ENCODE measurements at regions not wholly inside any gene's neighbourhood (a gene's known extent, or its start where the extent isn't known, plus 50 kb on each side); places are given as distances from the start of the nearest gene placed in this dataset.
"Not testable (repeated sequence)": the region's sequence is repeated elsewhere in the genome, so short reads cannot be mapped to it uniquely, and the experiment has no call there.

- no peak for DNase-seq
Measured at GRCh38 chr3:6242104-6242503, 618.8 kb upstream of the GRM7 start.

GRCh38 chr3:6248528-6248927 is 612.4 kb upstream of the GRM7 start:
- DNase-seq = no peak

DNA sequence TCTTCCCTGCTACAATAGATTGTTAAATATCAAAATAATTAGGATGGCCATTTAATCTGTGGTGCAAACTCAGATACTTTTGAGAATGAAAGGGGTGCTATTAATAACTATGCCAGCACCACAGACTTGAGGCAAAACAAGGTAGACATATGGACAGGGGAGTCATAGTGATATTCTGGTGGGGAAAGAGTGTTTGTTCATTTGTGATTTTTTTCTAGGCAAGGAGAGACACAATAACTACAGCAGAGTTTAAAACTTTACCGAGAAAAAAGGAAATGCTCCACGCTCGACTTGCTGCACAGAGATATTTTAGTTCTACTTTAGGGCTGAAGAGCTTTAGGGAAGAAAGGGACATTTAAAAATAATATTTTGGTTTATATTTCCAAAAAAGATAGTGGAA is 611.2 kb upstream of the GRM7 start:
- no peak for DNase-seq

DNA sequence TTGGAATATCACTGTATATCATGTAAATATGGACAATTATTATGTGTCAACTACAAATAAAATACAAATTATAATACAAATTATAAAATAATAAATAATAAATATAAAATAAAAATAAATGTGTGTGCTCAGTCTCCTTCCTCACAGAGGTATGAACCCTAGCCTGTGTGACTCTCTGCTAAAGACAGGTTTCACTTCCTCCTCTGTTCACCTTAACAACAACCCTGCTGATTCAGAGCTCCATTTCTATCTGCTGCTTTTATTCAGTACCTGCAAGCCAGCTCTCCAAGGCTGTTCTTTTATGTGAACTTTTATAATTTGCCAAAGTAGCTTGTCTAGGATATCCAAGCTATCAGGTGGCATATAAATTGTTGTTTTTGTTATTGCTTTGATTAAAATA is 610.7 kb upstream of the GRM7 start:
- no peak for DNase-seq

GRCh38 chr3:6251612-6252400 is 609.1 kb upstream of the GRM7 start:
- no peak for DNase-seq

DNA sequence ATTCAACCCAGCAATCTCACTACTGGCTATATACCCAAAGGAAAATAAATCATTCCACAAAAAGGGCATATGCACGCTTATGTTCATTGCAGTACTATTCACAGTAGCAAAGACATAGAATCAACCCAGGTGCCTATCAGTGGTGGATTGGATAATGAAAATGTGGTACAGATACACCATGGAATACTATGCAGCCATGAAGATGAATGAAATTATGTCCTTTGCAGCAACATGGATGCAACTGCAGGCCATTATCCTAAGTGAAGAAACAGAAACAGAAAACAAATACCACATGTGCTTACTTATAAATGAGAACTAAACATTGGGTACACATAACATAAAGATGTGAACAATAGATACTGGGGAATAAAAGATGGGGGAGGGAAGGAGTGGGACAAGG is 606.4 kb upstream of the GRM7 start:
- DNase-seq = no peak

DNA sequence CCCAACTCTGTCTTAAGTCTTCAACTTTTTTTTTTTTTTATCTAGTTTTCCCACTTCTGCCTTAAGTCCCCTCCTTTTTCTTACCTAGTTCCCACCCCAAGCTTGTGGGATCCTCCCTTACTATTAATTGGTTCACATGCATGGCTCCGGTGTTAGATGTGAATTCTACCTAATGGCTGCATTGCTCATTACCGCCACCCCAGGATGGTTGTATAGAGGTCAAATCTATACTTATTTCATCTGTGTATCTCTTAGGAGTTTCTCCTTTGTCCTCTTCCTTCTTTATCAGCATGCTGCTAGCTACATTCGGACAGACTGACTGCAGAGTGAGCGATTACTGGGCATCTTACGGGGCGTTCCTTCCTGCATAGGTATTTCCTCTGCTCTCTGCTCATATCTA is 605.7 kb upstream of the GRM7 start:
- DNase-seq = no peak

GRCh38 chr3:6260551-6261191 is 600.2 kb upstream of the GRM7 start:
- no peak for DNase-seq

DNA sequence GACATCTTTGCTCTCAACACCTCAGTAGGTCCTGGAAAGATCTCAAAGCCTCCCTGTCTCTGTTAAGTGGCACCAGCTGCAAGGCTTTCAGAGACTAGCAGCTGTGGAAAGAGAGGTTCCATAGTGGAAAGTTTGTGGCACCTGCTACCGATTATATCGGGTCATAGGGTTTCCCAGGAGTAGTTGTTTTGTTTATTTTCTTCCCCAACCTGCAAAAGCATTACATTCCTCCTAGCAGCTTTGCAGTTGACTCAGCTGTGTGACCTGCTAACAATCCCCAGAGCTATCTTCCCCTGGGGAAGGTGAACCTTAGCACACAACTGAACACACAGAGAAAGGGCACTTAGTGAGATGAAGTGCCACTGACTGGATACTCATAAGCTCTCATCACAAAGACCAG is 598.9 kb upstream of the GRM7 start:
- DNase-seq = no peak

GRCh38 chr3:6264036-6264435 is 596.9 kb upstream of the GRM7 start:
- DNase-seq = no peak

DNA sequence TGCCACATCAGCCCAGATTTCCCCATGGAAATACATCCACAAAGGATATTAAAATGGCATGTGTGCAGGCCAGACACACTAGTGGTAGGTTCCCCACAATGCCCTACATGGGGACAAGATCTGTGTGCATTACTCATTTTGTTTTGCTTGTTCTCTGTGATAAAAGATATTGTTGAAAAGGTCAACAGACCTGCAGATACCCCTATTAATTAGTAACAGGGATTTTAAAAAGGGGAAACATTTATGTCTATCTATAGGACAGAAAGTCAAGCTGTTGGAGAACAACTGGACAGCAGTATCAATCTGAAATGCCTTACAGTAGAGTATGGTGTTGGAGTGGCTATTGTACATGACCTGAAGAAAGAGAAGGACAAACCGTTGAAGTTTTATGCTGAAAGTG is 596.0 kb upstream of the GRM7 start:
- no peak for DNase-seq

GRCh38 chr3:6266135-6266534 is 594.8 kb upstream of the GRM7 start:
- no peak for DNase-seq

DNA sequence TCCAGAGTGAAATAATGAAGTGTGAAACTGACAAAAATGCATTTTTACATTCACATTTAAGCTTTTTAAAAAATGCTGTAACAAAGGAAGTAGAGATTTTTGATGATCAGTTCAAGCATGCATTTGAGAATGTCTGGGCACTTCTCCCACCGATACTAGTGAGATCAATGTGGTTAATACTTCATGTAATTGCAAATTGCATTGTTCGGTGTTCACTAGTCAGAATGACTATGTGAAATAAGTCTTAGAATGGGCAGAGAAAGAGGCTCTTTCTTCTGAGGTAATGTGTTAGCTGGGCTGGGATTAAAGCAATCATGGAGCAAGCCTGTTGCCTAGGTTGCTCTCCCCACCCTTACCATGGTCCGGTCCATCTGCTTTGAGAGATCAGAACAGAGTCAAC is 587.0 kb upstream of the GRM7 start:
- no peak for DNase-seq

DNA sequence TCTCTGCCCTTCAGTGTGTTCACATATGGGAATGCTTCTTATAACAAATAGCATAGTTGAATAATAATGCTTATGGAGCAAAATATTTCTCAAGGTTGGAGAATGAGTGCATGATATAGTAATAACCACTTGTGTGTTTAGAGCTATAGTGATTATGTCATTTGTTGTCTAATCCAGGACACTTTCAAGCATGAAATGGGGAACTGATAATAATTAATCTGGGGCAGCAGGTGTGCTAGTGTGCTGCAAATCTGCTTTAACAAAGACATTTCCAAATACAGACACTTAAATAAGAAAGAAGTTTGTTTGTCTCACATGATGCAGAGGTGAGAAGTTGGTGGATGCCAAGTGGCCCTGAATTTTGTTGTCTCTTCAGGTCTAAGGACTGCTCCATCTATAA is 579.3 kb upstream of the GRM7 start:
- no peak for DNase-seq

GRCh38 chr3:6282918-6283317 is 578.0 kb upstream of the GRM7 start:
- peak; percentile 2 to 24 for DNase-seq

DNA sequence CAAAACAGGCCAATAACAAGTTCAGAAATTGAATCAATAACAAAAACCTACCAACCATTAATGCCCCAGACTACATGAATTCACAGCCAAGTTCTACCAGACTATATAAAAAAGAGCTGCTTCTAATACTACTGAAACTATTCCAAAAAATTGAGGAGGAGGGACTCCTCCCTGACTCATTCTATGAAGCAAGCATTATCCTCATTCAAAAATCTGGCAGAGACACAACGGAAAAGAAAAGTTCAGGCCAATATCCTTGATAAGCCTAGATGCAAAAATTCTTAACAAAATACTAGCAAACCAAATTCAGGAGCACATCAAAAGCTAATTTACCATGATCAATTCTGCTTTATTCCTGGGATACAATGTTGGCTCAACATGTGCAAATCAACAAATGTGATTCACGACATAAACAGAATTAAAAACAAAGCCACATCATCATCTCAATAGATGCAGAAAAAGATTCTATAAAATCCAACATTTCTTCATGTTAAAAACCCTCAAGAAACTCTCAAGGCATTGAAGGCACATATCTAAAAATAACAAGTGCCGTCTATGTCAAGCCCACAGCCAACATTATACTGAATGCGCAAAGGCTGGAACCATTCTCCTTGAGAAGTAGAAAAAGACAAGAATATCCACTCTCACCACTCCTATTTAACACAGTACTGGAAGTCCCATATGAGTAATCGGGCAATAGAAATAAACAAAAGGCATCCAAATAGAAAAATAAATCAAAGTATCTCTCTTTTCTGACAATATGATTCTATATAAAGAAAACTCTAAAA is 573.6 kb upstream of the GRM7 start:
- no peak for DNase-seq

DNA sequence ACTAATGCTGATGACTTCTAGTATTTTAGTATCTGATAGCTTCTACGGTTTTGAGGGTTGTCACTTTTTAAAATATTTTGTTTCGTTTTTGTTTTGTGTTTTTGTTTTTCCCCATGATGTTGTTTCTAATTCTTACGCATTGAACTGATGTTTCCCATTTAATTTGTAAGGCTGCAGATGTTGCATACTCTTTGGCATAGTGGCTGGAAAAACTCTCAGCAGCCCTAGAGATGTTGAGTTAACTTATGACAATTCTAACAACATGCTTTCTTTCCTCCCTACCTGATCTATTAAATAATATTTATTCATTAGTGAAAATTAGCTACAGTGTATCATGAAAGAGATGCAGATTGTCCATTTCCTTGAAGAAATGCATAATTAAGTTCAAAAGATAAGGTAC is 559.3 kb upstream of the GRM7 start:
- DNase-seq = no peak

DNA sequence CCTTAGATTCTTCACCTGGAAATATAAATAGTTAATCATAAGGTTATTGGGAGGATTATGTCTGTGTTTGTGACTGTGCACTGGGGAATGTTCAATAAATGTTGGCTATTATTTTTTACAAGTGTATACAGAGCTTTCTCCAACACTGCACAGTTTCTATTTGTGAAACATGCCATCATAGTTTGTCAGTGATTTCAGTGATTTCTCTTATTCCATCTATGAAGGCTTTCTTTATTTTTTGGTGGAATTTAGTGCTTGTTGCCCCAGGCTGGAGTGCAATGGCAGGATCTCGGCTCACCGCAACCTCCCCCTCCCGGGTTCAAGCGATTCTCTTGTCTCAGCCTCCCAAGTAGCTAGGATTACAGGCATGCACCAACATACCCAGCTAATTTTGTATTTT is 545.0 kb upstream of the GRM7 start:
- DNase-seq = no peak

DNA sequence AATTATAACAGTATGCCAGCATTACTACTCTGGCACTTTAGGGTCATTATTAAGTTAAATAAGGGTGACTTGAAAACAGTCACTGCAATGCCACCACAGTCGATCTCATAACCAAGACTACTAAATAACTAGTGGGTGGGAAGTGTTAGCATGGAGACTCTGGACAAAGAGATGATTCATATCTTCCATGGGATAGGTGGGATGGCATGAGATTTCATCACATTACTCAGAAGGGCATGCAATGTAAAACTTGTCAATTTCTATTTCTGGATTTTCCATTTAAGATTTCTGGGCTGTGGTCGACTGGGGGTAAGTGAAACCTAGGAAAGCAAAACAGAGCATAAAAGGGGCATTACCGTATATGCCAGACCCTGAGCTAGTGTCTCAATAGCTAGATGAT is 538.9 kb upstream of the GRM7 start:
- no peak for DNase-seq

DNA sequence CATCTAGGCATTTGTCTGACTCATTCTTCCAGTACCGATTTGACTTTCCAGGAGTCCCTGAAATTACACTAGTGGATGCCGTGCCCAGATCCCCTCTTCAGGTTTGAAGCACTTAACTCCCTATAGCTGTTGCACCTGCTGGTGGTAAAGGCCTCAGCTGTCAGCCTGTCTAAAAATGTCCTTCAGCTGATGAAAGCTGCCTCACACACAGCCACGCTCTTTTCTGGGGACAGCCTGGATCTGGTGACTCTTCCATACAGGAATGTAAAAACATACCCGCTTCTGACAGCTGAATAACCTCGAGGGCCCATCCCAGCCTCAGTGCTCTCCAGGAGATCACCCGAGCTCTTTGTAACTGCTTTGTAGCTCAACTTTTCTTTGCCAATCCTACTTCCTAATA is 534.1 kb upstream of the GRM7 start:
- no peak for DNase-seq

DNA sequence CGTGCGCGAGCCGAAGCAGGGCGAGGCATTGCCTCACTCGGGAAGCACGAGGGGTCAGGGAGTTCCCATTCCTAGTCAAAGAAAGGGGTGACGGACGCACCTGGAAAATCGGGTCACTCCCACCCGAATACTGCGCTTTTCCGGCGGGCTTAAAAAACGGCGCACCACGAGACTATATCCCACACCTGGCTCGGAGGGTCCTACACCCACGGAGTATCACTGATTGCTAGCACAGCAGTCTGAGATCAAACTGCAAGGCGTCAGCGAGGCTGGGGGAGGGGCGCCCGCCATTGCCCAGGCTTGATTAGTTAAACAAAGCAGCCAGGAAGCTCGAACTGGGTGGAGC is 520.0 kb upstream of the GRM7 start:
- not testable (repeated sequence) for DNase-seq

DNA sequence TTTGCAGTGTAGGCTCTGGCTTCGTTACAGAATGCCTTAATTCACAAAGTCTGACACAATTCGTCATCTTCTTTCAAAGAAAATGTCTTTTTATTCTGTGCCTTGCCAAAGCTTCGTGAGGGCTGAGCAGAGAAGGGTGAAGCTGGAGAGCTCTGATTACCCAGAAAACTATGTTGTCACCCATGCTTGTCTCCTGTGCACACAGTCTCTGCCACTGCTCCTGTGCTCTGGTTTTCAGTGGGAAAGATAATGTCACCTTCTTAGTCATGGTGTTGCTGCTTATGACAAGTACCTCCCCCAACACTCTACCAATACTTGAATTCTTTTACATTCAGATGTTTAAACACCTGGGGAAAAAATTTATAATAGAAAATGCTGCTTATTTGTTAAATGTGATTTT is 509.2 kb upstream of the GRM7 start:
- no peak for DNase-seq

DNA sequence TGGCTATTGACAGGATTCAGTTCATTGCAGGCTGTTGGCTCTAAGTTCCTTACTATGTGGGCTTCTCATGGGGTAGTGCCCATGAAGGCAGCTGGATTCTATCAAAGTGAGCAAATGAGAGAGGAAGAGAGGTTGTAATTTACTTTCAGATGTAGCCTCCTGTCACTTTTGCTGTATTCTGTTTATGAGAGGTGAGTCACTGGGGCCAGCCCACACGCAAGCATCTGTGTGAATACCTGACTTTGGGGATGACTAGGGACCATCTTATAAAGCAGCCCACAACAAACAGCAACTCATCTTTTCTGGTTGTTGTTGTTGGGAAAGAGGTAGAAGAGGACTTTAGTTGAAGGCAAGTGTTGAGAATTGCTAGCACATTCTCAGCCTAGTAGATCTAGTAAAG is 506.3 kb upstream of the GRM7 start:
- DNase-seq = no peak

GRCh38 chr3:6362406-6362805 is 498.5 kb upstream of the GRM7 start:
- DNase-seq = no peak
